ENCODE measurements at regions not wholly inside any gene's neighbourhood (a gene's known extent, or its start where the extent isn't known, plus 50 kb on each side); places are given as distances from the start of the nearest gene placed in this dataset.

DNA sequence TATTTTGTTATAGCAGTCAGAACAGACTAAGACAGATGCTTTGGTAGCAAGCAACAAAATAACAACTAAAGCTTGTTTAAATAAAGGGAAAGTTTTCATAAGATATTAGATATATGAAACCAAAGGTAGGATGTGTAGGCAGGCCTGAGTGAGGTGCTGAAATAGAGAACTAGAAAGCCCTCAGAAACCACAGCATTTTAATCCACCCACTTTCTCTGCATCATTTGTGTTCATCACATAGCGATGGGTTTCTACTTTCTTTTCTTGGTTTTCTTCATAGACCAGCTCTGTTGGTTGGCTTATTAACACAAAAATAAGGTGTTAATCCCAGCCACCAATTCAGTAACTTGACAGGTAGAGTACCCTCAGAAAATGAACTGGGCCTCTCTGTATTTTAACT, 58.6 kb downstream of the RPS12 start:
- Histone ChIP-seq H2BK12ac (ENCODE audit: low read depth, low read length) (no peak overlapping the region), H2BK20ac (ENCODE audit: low read length) (no peak overlapping the region), H4K91ac (replicated peaks; ENCODE audit: insufficient read length, low read length) (no peak overlapping the region), H3K36me3 (ENCODE audit: control insufficient read depth in 2 of 4, insufficient read depth in 4 of 4, low read length in 3 of 4) (no peaks in the 10 kb centered on the region), H3K79me1 (ENCODE audit: low read depth, low read length) (no peaks in the 10 kb centered on the region), H3K4ac (replicated peaks; ENCODE audit: insufficient read length, low read depth, low read length) (no peak overlapping the region), H4K8ac (ENCODE audit: extremely low read depth, insufficient read depth, low read length) (no peak overlapping the region), H3K18ac (ENCODE audit: extremely low read depth, low read length) (no peak overlapping the region), H3K27ac (ENCODE audit: low read depth, low read length) (no peak overlapping the region), H2AFZ (ENCODE audit: low read length) (no peak overlapping the region), H3K79me2 (ENCODE audit: control insufficient read depth in 1 of 2, insufficient read depth in 2 of 2, low read length in 2 of 2) (no peaks in the 10 kb centered on the region), H3K4me3 (ENCODE audit: extremely low read depth in 1 of 4, insufficient read depth in 2 of 4, low read depth in 3 of 4, low read length in 4 of 4) (no peak overlapping the region), H3K14ac (ENCODE audit: insufficient read length) (no peak overlapping the region), H2BK5ac (ENCODE audit: low read depth, low read length) (no peak overlapping the region), H3K23me2 (ENCODE audit: low read depth, low read length) (no peaks in the 10 kb centered on the region), H3K23ac (ENCODE audit: insufficient read length) (no peak overlapping the region), H4K5ac (ENCODE audit: insufficient read length, low read depth, low read length) (no peak overlapping the region), H4K20me1 (replicated peaks in 1 of 2; ENCODE audit: control insufficient read depth in 1 of 2, insufficient read depth in 2 of 2, low read length in 2 of 2) (no peaks in the 10 kb centered on the region), H3K4me1 (replicated peaks in 1 of 4; ENCODE audit: control insufficient read depth in 3 of 4, insufficient read depth in 4 of 4, low read length in 3 of 4) (no peaks in the 10 kb centered on the region), H3K56ac (replicated peaks; ENCODE audit: insufficient read length, low read depth, low read length) (no peak overlapping the region), H2AK5ac (ENCODE audit: low read depth, low read length) (no peak overlapping the region), H3K9ac (replicated peaks in 1 of 4; ENCODE audit: extremely low read depth in 1 of 4, low read depth in 3 of 4, low read length in 3 of 4) (no peak overlapping the region), H2BK120ac (replicated peaks; ENCODE audit: low read depth, low read length) (no peak overlapping the region), H3K9me3 (ENCODE audit: insufficient read depth in 2 of 2, low read depth in 1 of 2, low read length in 1 of 2) (no peaks in the 10 kb centered on the region), H2BK15ac (ENCODE audit: low read length) (no peak overlapping the region), H3K27me3 (replicated peaks in 1 of 4; ENCODE audit: control insufficient read depth in 3 of 4, extremely low read depth in 1 of 4, insufficient read depth in 3 of 4, low read length in 3 of 4) (no peaks in the 10 kb centered on the region), H3K4me2 (ENCODE audit: insufficient read depth in 1 of 2, low read depth in 2 of 2, low read length in 2 of 2) (no peak overlapping the region)
- DNase-seq (ENCODE audit: low read depth in 1 of 2, low spot score in 2 of 2), result no peak
- ChIA-PET POLR2A (ENCODE audit: partially characterized antibody) (interaction anchor here (1.1 kb wide), 1 partner anchor 59 kb away, joined by 3 read pairs; the partner anchor contains the start of gene RPS12), CTCF (ENCODE audit: partially characterized antibody) (interaction anchor here (0.6 to 0.8 kb wide), 2 partner anchors 12 to 459 kb away, joined by 3 read pairs; no protein-coding TSS in a partner anchor)
- no peak for FAIRE-seq
- 92% methylated on average over 1 of the region's 1 CpG; no CpG with 5 or more reads in 1 of the 2 experiments for WGBS, 2 experiments (ENCODE audit: extremely low coverage in 1 of 2, insufficient coverage in 1 of 2, insufficient read length in 1 of 2, insufficient replicate concordance in 2 of 2, low coverage in 1 of 2, low lambda C conversion rate in 2 of 2, missing lambda C conversion rate in 1 of 2)
- TF ChIP-seq CBX8 (IDR thresholded peaks at IDR 0.05; ENCODE audit: borderline replicate concordance, low read depth, low read length) (no peak), SP1 (IDR thresholded peaks at IDR 0.05; ENCODE audit: low read depth, low read length) (no peak), ASH2L (IDR thresholded peaks at IDR 0.05; ENCODE audit: low read length) (no peak), TCF12 (IDR thresholded peaks at IDR 0.05; ENCODE audit: low read depth, low read length) (no peak)

Data from H1 (cell line).